ENCODE measurements at regions not wholly inside any gene's neighbourhood (a gene's known extent, or its start where the extent isn't known, plus 50 kb on each side); places are given as distances from the start of the nearest gene placed in this dataset.

GRCh38 chr5:73352649-73353230 is 95.8 kb downstream of the FOXD1 start:
- TF ChIP-seq POLR2A (IDR thresholded peaks at IDR 0.05): no peak
- no peak for TF ChIP-seq EP300 (IDR thresholded peaks at IDR 0.05)
- TF ChIP-seq, protein P1, sequence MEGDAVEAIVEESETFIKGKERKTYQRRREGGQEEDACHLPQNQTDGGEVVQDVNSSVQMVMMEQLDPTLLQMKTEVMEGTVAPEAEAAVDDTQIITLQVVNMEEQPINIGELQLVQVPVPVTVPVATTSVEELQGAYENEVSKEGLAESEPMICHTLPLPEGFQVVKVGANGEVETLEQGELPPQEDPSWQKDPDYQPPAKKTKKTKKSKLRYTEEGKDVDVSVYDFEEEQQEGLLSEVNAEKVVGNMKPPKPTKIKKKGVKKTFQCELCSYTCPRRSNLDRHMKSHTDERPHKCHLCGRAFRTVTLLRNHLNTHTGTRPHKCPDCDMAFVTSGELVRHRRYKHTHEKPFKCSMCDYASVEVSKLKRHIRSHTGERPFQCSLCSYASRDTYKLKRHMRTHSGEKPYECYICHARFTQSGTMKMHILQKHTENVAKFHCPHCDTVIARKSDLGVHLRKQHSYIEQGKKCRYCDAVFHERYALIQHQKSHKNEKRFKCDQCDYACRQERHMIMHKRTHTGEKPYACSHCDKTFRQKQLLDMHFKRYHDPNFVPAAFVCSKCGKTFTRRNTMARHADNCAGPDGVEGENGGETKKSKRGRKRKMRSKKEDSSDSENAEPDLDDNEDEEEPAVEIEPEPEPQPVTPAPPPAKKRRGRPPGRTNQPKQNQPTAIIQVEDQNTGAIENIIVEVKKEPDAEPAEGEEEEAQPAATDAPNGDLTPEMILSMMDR (IDR thresholded peaks at IDR 0.05): no peak
- no peak for TF ChIP-seq POLR2AphosphoS5 (IDR thresholded peaks at IDR 0.05)
- peak; percentile 7 for ATAC-seq
- no peaks in the 10 kb centered on the region for H3K36me3 ChIP-seq
- no peaks in the 10 kb centered on the region for H3K4me1 ChIP-seq
- no peak overlapping the region for H3K27ac ChIP-seq
- H3K9me3 ChIP-seq: peaks cover 0 to 12% (median 0%) of the 10 kb centered on the region in 3 donors
- peaks cover 50% of the 10 kb centered on the region for H3K27me3 ChIP-seq
- H3K4me3 ChIP-seq: no peak overlapping the region

- WGBS, 2 donors (ENCODE audit: low coverage in 1 of 2): 67% methylated on average over 1 of the region's 1 CpG; no CpG with 5 or more reads in 1 of the 2 donors
- H3K27me3 ChIP-seq: peaks cover 45% of the 10 kb centered on the region
- H3K9me3 ChIP-seq: peaks cover 0 to 15% (median 0%) of the 10 kb centered on the region in 3 donors
- H3K4me1 ChIP-seq: no peaks in the 10 kb centered on the region
- ATAC-seq: no peak
- no peak overlapping the region for H3K4me3 ChIP-seq
- no peak overlapping the region for H3K27ac ChIP-seq
- no peaks in the 10 kb centered on the region for H3K36me3 ChIP-seq
- TF ChIP-seq, protein P1 (IDR thresholded peaks at IDR 0.05): no peak
- TF ChIP-seq POLR2AphosphoS5 (IDR thresholded peaks at IDR 0.05) (no peak), POLR2A (IDR thresholded peaks at IDR 0.05) (no peak), EP300 (IDR thresholded peaks at IDR 0.05) (no peak)
Observed at GRCh38 chr5:73352243-73352642, 96.3 kb downstream of the FOXD1 start.

DNA sequence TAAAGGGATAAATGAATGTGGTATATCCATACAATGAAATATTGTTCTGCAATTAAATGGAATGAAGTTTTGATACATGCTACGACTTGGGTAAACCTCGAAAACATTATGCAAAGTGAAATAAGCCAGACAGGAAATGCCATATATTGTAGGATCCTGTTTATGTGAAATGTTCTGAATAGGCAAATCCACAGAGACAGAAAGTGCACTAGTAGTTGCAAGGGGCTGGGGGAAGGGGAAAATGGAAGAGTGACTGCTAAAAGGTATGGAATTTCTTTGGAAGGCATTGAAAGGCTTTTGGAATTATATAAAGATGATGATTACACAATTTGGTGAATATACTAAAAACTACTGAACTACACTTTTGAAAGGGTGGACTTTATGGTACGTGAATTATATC is 97.0 kb downstream of the FOXD1 start:
- peaks cover 38% of the 10 kb centered on the region for H3K27me3 ChIP-seq
- ATAC-seq: no peak
- no peak overlapping the region for H3K27ac ChIP-seq
- no peaks in the 10 kb centered on the region for H3K4me1 ChIP-seq
- WGBS, 2 donors (ENCODE audit: low coverage in 1 of 2): 55 to 56% methylated on average over 3 of the region's 3 CpGs
- H3K36me3 ChIP-seq: no peaks in the 10 kb centered on the region
- no peak for TF ChIP-seq EP300 (IDR thresholded peaks at IDR 0.05)
- TF ChIP-seq POLR2A (IDR thresholded peaks at IDR 0.05): no peak
- TF ChIP-seq, protein P1 (IDR thresholded peaks at IDR 0.05): no peak
- no peak for TF ChIP-seq POLR2AphosphoS5 (IDR thresholded peaks at IDR 0.05)
- H3K9me3 ChIP-seq: peaks cover 0 to 22% (median 0%) of the 10 kb centered on the region in 3 donors
- H3K4me3 ChIP-seq: no peak overlapping the region

DNA sequence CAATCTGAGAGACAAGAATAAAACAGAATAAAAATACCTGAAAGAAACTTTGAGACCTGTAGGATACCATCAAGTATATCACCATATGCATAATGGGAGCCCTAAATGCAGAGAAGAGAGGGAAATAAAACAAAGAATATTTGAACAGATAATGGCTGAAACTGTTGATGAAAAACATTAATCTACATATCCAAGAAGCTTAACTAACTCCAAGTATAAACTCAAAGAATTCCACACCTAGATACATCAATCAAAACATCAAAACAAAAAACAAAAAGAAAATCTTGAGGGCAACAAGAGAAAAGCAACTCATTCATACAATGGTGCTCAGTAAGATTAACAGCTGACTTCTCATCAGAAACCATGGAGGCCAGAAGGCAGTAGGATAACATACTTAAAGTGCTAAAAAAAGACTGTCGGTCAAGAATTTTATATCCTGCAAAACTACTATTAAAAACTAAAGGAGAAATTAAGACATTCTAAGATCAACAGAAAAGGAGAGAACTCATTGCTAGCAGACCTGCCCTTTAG is 101.6 kb downstream of the FOXD1 start:
- Histone ChIP-seq H3K27me3 (peaks cover 17% of the 10 kb centered on the region), H3K36me3 (no peaks in the 10 kb centered on the region), H3K4me1 (no peaks in the 10 kb centered on the region), H3K27ac (no peak overlapping the region), H3K9me3 (peaks cover 0 to 34% (median 0%) of the 10 kb centered on the region in 3 donors), H3K4me3 (no peak overlapping the region)
- ATAC-seq: no peak
- TF ChIP-seq POLR2A (IDR thresholded peaks at IDR 0.05) (no peak), EP300 (IDR thresholded peaks at IDR 0.05) (no peak), POLR2AphosphoS5 (IDR thresholded peaks at IDR 0.05) (no peak)
- TF ChIP-seq, protein P1 (IDR thresholded peaks at IDR 0.05): no peak
- 94 to 100% methylated on average over 1 of the region's 1 CpG for WGBS, 2 donors (ENCODE audit: low coverage in 1 of 2)

- 66 to 100% methylated on average over 1 to 5 of the region's 5 CpGs for WGBS, 2 donors (ENCODE audit: low coverage in 1 of 2)
- TF ChIP-seq, protein P1 (IDR thresholded peaks at IDR 0.05): no peak
- TF ChIP-seq POLR2A (IDR thresholded peaks at IDR 0.05): no peak
- TF ChIP-seq POLR2AphosphoS5 (IDR thresholded peaks at IDR 0.05): no peak
- TF ChIP-seq EP300 (IDR thresholded peaks at IDR 0.05): no peak
- Histone ChIP-seq H3K27me3 (peaks cover 19% of the 10 kb centered on the region), H3K27ac (no peak overlapping the region), H3K4me3 (no peak overlapping the region), H3K36me3 (no peaks in the 10 kb centered on the region), H3K4me1 (no peaks in the 10 kb centered on the region), H3K9me3 (peaks cover 0 to 39% (median 0%) of the 10 kb centered on the region in 3 donors)
- no peak for ATAC-seq
Observed at GRCh38 chr5:73344835-73345234, 103.7 kb downstream of the FOXD1 start.
